OCI-LY1 (cell line): ENCODE measurements at regions not wholly inside any gene's neighbourhood (a gene's known extent, or its start where the extent isn't known, plus 50 kb on each side); places are given as distances from the start of the nearest gene placed in this dataset.

Experiments
- H2AFZ ChIP-seq: fragments of 200-600 bp; sonication (generic), shearing (Covaris generic); 2 replicates; pipeline ENCODE4 v1.6.0; 2014; ENCODE audit warnings: antibody characterized with exemption, mild to moderate bottlenecking, low read length
- H3F3A ChIP-seq: fragments of 200-600 bp; sonication (generic), shearing (Covaris generic); 2 replicates; pipeline ENCODE4 v1.6.0; 2014; ENCODE audit warnings: mild to moderate bottlenecking, antibody characterized with exemption, low read length, moderate library complexity; ENCODE audit not compliant: insufficient read depth
- H3K27ac ChIP-seq: fragments of 200-600 bp; sonication (generic); 2 replicates; pipeline ENCODE4 v1.5.1; 2014; ENCODE audit warnings: low read length, mixed run types, mild to moderate bottlenecking, low read depth; ENCODE audit not compliant: poor library complexity, severe bottlenecking
- H3K27me3 ChIP-seq: fragments of 200-600 bp; sonication (generic); 2 replicates; pipeline ENCODE4 v1.6.0; 2014; ENCODE audit warnings: antibody characterized with exemption, mild to moderate bottlenecking, low read length, moderate library complexity; ENCODE audit not compliant: insufficient read depth
- H3K36me3 ChIP-seq: fragments of 200-600 bp; sonication (generic); 2 replicates; pipeline ENCODE4 v1.6.1; 2014; ENCODE audit warnings: mild to moderate bottlenecking, antibody characterized with exemption, low read length, moderate library complexity, mixed read lengths; ENCODE audit not compliant: insufficient read depth
- H3K4me1 ChIP-seq: fragments of 200-600 bp; sonication (generic); 2 replicates; pipeline ENCODE4 v1.5.1; 2014; ENCODE audit warnings: mild to moderate bottlenecking, low read length, moderate library complexity; ENCODE audit not compliant: insufficient read depth, severe bottlenecking
- H3K4me2 ChIP-seq: fragments of 200-600 bp; sonication (generic), shearing (Covaris generic); 2 replicates; pipeline ENCODE4 v1.6.1; 2014; ENCODE audit warnings: low read length
- H3K4me3 ChIP-seq: fragments of 200-600 bp; sonication (generic); 2 replicates; pipeline ENCODE4 v1.5.1; 2014; ENCODE audit warnings: low read length, low read depth, mild to moderate bottlenecking, mixed read lengths; ENCODE audit not compliant: poor library complexity, severe bottlenecking
- H3K79me2 ChIP-seq: fragments of 200-600 bp; shearing (Covaris generic); 2 replicates; pipeline ENCODE4 v1.6.1; 2016; ENCODE audit warnings: mixed run types, low read length, mixed read lengths; ENCODE audit not compliant: insufficient read depth
- H3K9ac ChIP-seq: fragments of 200-600 bp; sonication (generic), shearing (Covaris generic); 2 replicates; pipeline ENCODE4 v1.6.1; 2014; ENCODE audit warnings: mild to moderate bottlenecking, low read length, mixed read lengths
- H3K9me2 ChIP-seq: fragments of 200-600 bp; sonication (generic), shearing (Covaris generic); 2 replicates; pipeline ENCODE4 v1.6.1; 2014; ENCODE audit warnings: low read depth, mild to moderate bottlenecking, low read length, mixed read lengths
- H3K9me3 ChIP-seq: fragments of 200-600 bp; shearing (Covaris generic); 2 replicates; pipeline ENCODE4 v1.6.1; 2014; ENCODE audit warnings: low read length, mixed read lengths
- H4K20me1 ChIP-seq: fragments of 200-600 bp; sonication (generic), shearing (Covaris generic); 2 replicates; pipeline ENCODE4 v1.6.0; 2016; ENCODE audit warnings: mild to moderate bottlenecking, low read length; ENCODE audit not compliant: insufficient read depth
- CTCF ChIP-seq: fragments of 200-600 bp; sonication (generic), shearing (Covaris generic); IDR thresholded peaks from 2 replicates; pipeline ENCODE4 v1.5.1; 2017; ENCODE audit warnings: mild to moderate bottlenecking, antibody characterized with exemption, low read length, moderate library complexity, mixed read lengths
- EZH2 ChIP-seq: fragments of 200-600 bp; sonication (generic), shearing (Covaris generic); IDR thresholded peaks from 2 replicates; pipeline ENCODE4 v1.8.0; 2017; ENCODE audit warnings: borderline replicate concordance, mixed run types, mild to moderate bottlenecking, antibody characterized with exemption, low read length, moderate library complexity, mixed read lengths

- H3K4me2 ChIP-seq, result no peak overlapping the region
- H3K79me2 ChIP-seq, result no peaks in the 10 kb centered on the region
- H3K4me1 ChIP-seq, result no peaks in the 10 kb centered on the region
- no peaks in the 10 kb centered on the region for H3K9me2 ChIP-seq
- H3K36me3 ChIP-seq, result no peaks in the 10 kb centered on the region
- H3F3A ChIP-seq, result no peaks in the 10 kb centered on the region
- H2AFZ ChIP-seq, result no peak overlapping the region
- no peak overlapping the region for H3K9ac ChIP-seq
- H3K9me3 ChIP-seq, result no peaks in the 10 kb centered on the region
- no peak overlapping the region for H3K27ac ChIP-seq
- TF ChIP-seq CTCF (no peak), EZH2 (no peak)
- no peak overlapping the region for H3K4me3 ChIP-seq
- H3K27me3 ChIP-seq, result peaks cover 6% of the 10 kb centered on the region; the same call in 1 of the 2 replicates
- no peaks in the 10 kb centered on the region for H4K20me1 ChIP-seq
Observed at GRCh38 chr20:51154708-51155690, 132.1 kb upstream of the KCNG1 start.

DNA sequence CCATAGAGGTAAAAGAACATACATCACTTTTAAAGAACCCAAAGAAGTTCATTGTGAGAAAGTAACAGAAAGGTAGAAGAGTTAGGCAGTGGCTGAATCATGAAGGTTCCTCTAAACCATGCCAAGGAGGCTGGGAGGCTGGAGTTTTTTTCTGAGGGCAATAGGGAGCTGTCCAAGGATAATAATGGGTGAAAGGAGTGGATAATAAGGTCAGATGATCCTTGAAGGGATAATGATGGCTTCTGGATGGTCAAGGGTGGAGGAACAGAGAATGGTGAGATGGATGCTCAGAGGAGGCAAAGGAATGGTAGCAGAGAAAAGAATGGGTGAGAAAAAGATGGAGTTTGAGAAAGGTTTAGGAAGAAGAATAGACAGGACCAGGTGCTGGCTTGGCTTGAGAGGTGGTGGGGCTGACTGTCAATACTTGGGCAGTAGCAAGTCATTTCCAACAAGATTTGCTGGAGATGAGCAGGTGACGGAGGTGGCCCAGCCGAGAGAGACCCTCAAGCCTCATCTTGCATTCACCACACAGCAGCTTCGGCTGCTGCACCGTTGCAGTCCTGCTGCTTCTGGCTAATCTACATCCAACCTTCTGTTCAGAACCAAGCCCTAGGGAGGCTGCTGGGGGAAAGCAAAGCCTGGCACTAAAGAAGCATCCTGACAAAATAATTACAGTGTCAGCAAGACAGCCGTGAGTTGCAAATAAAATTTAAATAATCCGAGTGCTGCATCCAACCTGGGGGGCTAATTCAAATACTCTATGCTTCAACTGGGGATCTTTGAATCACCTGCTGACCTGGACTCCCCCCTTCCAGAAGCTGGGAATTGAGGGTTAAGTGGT, 131.2 kb upstream of the KCNG1 start:
- Histone ChIP-seq H3K4me1 (no peaks in the 10 kb centered on the region), H3K4me2 (no peak overlapping the region), H3K9me2 (no peaks in the 10 kb centered on the region), H2AFZ (no peak overlapping the region), H3K36me3 (no peaks in the 10 kb centered on the region), H3K79me2 (no peaks in the 10 kb centered on the region), H3K4me3 (no peak overlapping the region), H4K20me1 (no peaks in the 10 kb centered on the region), H3K9me3 (no peaks in the 10 kb centered on the region), H3K27ac (no peak overlapping the region), H3K9ac (no peak overlapping the region), H3F3A (no peaks in the 10 kb centered on the region), H3K27me3 (0 out of 2 replicates have a peak, but pooled peaks cover 4% of the 10 kb centered on the region)
- TF ChIP-seq CTCF (no peak), EZH2 (no peak)

DNA sequence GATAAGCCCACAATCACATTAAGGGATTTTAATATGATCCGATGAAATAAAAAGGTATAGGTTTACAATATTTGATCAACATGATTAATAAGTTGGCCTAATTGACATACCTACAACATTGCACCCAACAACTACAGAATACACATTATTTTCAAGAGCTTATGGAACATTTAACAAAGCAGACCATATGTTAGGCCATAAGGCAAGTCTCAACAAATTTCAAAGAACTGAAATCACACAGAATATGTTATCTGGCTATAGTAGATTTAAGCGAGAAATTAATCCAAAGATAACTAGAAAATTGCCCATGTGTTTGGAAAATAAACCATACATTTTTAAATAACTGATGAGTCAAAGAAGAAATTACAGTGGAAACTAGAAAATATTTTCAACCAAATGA, 126.0 kb upstream of the KCNG1 start:
- no peak overlapping the region for H2AFZ ChIP-seq
- no peaks in the 10 kb centered on the region for H3K9me2 ChIP-seq
- no peaks in the 10 kb centered on the region; the same call in 1 of the 2 replicates for H3K27me3 ChIP-seq
- no peaks in the 10 kb centered on the region for H4K20me1 ChIP-seq
- H3K4me1 ChIP-seq, result no peaks in the 10 kb centered on the region
- no peaks in the 10 kb centered on the region for H3K9me3 ChIP-seq
- no peak overlapping the region for H3K27ac ChIP-seq
- no peaks in the 10 kb centered on the region for H3K79me2 ChIP-seq
- no peak overlapping the region for H3K9ac ChIP-seq
- no peak overlapping the region for H3K4me2 ChIP-seq
- no peaks in the 10 kb centered on the region for H3F3A ChIP-seq
- no peaks in the 10 kb centered on the region for H3K36me3 ChIP-seq
- no peak overlapping the region for H3K4me3 ChIP-seq
- TF ChIP-seq EZH2 (no peak), CTCF (no peak)
